HT1080 (cell line): ENCODE measurements at regions not wholly inside any gene's neighbourhood (a gene's known extent, or its start where the extent isn't known, plus 50 kb on each side); places are given as distances from the start of the nearest gene placed in this dataset.
"Not testable (repeated sequence)": the region's sequence is repeated elsewhere in the genome, so short reads cannot be mapped to it uniquely, and the experiment has no call there.

Source experiments
- DNase-seq: peaks from one replicate; pipeline ENCODE4 v3.0.0-alpha.2; 2015; ENCODE audit warnings: low read depth

- no peak for DNase-seq
Observed at GRCh38 chr1:30533141-30533540, 190.2 kb downstream of the MATN1 start.

GRCh38 chr1:30532621-30533020, 190.8 kb downstream of the MATN1 start:
- peak; percentile 32 for DNase-seq

GRCh38 chr1:30527511-30528140, 195.8 kb downstream of the MATN1 start:
- DNase-seq, result peak; percentile 36

DNA sequence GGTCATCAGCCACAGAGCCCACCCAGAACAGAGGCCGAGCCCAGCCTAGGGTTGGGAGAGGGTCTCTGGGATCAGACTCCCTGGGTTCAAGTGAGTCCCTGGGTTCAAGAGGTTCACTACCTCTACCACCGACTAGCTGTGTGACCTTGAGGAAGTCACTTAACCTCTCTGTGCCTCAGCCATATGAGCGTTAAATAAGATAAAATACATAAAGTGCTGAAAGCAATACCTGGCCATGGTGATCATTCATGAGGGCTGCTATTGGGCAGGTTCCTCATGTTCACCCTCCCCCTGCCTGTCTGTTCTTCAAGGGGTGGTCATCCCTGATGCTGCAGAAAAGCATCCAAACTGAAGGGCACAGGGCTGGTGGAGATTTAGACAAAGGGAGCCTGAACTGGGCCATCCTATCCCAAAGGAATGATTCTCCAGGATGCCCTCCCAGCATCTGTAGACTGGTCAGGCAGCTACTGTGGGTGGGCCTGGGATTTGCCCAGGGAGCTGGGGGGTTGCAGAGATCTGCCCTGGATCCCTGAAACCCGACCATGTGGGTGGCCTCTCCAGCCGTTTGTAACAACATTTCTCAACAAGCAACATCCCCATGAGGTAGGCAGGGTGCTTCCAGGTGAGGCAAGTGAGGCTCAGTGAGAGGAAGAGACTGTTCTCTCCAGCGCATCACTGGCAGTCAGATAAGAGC, 196.6 kb downstream of the MATN1 start:
- DNase-seq, result no peak

DNA sequence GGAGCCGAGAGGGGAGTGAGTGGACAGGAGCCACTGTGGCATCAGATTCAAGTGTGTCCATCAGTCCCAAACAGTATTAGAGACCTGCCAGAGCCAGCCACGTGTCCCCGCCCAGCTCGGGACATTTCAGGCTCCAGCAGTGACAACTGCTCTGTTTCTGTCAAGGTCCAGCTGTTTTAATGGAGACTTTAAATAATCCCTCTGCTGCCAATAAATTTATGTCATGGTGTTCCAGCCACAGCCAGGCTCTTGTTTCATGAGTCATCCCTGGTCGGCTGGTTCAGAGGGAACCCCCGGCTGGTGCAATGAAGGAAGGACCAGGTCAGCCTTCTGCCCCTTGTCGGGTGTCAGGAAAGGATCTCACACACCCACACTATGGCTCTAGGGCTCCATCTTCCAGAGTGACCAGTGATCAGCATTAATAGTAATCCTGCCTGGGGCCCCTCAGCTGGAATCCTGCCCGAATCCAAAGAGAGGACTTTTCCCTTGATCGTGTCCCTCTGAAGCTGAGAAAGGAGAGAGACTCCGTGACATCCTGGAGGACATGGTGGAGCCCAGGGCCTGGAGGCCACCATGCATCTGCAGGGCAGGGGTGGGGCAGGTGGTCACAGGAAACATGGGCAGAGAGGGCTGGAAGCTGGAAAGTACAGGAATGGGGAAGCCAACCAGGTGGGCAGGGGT, 197.3 kb downstream of the MATN1 start:
- peak; percentile 78 for DNase-seq

- DNase-seq, result no peak
Observed at GRCh38 chr1:30525631-30525970, 197.8 kb downstream of the MATN1 start.

DNA sequence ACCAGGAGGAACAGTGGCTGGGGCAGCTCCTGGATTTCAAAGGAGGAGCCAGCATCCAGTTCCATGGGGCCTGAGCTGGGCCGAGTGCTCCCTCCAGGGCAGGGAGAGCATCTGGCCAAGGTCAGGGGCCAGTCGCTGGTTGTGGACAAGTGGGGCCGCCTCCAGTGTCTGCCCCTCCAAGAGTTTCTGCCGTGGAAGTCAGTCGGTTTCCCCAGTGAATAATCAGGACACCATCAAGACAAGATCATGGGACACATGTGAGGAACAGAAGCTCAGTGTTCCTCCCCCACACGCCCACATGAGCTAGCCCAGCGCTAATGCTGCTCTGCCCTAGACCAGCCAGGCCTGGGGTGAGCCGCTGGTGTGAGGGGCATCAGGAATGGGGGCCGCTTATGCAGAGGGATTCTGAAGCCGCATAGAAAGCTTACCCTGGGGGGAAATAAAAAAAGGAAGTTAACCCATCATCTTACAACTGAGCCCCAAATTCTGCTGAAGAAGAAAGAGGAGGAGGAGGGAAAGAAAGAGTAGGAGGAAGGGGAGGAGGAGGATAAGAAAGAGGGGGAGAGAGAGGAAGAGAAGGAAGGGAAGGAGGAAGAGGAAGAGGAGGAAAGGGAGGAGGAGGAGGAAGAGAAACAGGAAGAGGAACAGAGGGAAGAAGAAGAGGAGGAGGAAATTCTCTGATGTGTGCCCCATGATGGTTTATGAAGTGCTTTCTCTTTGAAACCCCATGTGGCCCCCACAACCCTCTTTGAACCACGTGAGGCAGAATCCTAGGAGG, 198.4 kb downstream of the MATN1 start:
- no peak for DNase-seq

DNA sequence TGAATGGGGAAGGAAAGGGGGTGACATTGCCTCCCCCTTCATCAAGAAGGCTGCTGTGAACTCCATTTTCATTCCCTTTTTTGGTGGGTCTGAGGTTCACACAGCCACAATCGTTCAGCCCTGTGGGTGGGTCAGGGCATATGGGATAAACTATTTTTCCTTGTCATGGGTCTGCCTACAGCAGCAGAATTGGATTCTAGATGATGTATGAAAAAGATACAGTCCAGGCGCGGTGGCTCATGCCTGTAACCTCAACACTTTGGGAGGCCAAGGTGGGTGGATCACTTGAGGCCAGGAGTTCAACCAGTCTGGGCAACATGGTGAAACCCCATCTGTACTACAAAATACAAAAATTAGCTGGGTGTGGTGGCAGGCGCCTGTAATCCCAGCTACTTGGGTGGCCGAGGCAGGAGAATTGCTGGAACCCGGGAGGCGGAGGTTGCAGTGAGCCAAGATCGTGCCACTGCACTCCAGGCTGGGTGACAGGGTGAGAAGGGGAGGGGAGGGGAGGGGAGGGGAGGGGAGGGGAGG, 199.3 kb downstream of the MATN1 start:
- not testable (repeated sequence) for DNase-seq

DNA sequence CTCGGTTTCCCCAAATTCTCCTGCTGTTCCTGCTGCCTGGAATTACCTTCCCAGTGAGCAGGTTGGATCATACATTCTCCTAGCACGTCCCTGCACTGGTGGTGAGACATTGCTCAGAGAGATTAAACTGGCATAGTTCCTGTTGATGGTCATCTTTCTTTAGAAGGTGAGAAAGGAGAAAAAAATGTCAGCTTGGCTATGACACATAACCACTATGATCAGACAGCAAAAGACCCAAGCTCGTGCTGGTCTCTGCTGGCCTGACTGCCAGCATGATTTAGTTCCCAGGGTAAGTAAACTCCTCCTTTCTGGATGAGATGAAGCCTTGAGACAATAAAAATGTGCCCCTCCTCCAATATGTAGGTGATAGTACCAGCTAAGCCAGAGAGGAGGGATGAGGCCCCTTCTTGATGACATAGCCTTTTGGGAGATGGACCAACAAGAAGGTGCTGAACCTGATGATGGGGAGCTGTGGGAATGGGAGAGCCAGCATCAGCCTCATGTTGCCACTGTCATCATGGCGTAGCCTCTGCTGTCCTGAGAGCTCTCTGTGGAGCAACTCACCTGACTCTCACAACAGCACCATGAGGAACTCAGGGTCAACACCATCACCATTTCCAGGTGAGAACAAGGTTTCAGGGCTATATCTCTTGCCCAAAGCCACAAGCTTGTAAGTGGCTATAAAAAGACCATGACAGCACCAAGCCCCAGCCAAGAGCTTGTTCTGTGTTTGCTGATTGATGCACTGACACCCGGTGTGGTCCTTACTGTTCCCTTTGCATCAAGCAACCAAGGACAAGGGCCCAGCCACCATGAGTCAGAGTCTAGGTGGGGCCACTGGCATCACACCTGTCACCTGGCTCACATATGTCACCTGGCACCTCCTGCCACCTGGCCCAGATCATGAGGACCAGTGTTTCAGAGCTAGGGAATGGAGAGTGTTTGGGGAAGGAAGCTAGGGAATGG, 200.0 kb downstream of the MATN1 start:
- DNase-seq, result peak; percentile 92

DNA sequence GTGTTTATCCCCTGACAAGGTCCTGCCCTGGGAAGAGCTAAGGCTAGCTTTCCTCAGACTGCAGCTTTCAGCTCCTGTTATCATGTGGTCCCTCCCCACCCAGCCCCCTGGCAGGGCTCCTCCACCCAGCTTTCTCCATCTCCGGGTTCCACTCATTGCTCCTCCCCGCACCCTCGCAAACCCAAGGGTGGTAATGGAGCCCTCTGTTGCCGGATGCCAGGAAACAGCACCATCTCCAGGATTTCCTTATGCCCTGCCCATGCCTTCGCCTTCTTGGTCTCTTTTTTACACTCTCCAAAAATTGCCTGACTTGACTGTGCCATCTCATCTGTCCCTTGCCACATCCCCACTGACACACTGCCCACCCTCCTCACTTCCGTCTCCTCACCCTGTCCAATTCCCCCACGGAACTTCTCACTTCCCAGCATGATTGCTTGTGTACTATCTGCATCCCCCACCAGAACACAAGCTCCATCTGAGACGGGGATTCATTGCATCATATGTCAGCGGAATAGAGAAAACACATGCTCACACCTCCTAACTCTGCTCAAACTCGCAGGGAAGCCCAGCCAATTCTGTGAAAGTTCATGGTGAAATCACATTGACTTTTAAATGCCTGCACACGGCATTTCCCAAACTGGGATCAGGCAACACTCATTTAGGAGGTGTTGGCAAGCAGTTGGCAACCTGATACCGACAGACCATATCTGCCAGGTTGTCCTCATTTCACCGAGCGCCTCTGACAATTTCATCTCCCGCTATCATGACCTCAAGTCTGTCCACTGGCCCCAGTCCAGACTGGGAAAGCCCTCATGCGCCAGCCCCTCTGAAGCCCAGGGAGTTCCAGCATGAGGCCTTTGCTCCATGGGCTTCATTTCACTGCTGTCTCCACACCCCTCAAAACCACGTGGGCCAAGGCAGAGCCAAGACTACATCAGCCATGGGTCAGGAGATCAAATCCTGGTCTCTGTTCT, 201.1 kb downstream of the MATN1 start:
- no peak for DNase-seq

DNA sequence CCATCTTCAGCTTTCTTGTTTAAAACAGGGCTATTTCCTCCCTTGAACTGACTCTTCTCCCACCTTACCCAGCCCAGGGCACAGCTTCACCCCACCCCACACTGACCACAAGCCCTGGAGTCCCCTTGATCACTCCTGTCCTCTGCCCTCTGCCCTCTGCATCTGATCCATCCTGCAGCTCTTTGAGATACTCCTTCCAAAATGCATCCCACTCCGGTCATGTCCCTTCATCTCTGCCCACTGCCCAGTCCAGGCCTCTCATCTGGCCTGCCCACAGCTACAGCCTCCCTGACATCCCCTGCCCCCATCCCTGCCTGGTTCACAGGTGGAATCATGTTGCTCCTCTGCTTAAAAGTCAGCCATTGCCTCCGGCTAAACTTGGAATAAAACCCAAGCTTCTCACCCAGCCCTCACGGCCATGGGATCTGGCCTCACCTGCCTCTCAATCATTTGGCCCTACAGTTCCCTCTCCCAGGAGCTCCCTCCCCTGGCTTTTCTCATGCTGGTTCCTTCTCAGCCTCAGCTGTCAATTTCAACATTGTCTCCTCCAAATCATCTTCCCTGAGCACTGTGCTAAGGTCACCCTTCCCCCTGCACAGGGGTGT, 202.0 kb downstream of the MATN1 start:
- DNase-seq, result no peak

- DNase-seq, result no peak
Observed at GRCh38 chr1:30520476-30520875, 202.9 kb downstream of the MATN1 start.

DNA sequence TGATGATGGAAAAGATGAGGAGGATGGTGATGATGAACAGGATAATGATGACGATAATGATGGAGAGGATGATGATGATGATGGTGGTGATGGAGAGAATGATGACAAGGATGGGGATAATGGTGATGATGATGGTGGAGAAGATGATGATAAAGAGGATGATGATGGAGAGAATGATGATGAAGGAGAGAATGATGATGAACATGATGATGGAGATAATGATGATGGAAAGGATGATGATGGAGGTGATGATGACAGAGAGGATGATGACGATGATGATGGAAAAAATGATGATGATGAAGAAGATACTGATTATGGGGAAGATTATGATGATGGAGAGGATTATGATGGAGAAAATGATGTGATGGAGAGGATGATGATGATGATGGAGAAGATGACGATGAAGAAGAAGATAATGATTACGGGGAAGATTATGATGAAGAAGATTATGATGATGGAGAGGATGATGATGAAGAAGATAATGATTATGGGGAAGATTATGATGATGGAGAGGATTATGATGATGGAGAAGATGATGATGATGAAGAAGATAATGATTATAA, 204.1 kb downstream of the MATN1 start:
- DNase-seq, result no peak

DNA sequence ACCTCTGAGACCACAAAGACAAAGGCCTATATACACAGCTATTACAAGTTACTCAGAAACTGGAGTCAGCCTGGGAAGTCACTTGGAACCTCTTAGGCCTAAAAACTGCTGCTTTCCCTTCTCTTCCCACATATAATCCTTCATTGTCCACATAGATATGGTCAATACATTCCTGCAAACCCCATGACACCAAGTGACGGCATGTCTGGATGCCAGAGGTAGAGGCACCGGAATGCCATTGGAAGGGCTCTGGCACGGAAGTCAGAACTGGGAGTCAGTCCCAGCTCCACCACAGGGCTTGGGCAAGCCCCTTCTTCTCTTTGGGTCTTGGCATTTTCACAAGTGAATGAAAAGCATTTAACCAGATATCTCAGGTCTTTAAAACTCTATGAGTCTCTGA, 204.7 kb downstream of the MATN1 start:
- DNase-seq, result no peak

DNA sequence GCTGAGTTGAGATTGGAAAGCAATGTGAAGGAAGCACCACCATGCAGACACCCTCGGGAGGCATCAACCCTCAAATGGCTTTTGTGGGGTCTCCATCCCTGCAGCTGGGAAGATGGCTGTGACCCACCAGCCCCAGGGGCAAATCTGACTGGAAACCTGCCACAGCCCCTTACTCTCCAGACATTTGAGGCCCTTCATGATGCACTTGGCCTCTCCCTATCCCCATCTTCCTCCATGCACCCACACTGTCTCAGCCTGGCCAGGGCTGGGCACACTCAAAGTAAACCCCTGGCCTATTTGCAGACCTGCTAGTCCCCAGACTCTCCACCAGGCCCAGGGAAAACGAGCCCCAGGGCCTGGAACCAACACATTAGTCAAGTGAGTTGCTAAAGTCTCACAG, 205.2 kb downstream of the MATN1 start:
- no peak for DNase-seq

DNA sequence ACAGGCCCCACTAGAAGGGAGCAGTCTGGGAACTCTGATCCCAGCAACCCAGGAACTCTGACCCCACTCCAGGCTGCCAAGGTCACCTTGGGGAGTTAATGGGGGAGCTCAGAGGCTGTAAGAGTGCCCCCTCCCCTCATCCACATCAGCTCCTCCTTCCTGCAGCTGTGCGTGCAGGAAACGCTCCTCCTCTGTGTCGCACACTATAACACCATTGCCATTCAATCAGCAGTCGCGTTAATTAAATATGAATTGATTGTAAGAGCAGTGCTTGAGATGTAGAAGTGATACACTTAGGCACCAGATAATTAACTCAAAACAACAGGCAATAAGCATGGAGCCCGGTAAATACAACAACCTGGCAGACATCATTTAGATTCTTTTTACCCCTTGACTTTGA, 205.7 kb downstream of the MATN1 start:
- DNase-seq, result not testable (repeated sequence)

GRCh38 chr1:30517241-30517640, 206.1 kb downstream of the MATN1 start:
- DNase-seq, result not testable (repeated sequence)

GRCh38 chr1:30516485-30516858, 206.9 kb downstream of the MATN1 start:
- DNase-seq, result no peak
